HG03097 (cell line): ENCODE measurements at regions not wholly inside any gene's neighbourhood (a gene's known extent, or its start where the extent isn't known, plus 50 kb on each side); places are given as distances from the start of the nearest gene placed in this dataset.
"Not testable (repeated sequence)": the region's sequence is repeated elsewhere in the genome, so short reads cannot be mapped to it uniquely, and the experiment has no call there.

ENCODE experiments used
- ATAC-seq: cut with Tn5 transposase; IDR thresholded peaks from one replicate; pipeline ENCODE4 v1.9.1; 2021; ENCODE audit not compliant: unreplicated experiment, low FRiP score

- ATAC-seq: no peak
Observed at GRCh38 chr7:136266457-136266856, 289.3 kb upstream of the MTPN start.

DNA sequence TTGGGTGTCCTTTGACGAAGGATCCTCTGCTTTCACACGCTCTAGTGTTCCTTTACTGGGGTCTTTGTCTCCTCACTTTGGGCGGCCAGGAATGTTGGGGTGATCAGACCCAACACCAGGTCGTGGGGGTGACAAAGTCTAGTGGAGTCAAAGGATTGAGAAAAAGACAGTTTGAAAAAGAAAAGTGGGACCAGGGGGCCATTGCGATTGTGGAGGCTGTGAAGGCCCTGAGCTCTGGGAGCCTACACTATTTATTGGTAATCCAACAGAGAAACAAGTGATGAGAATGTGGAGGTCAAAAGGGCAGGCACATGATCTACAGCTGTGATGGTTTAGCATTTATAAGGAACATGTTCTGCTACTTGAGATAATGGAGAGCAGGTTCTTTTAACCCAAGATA is 287.1 kb upstream of the MTPN start:
- ATAC-seq: not testable (repeated sequence)

DNA sequence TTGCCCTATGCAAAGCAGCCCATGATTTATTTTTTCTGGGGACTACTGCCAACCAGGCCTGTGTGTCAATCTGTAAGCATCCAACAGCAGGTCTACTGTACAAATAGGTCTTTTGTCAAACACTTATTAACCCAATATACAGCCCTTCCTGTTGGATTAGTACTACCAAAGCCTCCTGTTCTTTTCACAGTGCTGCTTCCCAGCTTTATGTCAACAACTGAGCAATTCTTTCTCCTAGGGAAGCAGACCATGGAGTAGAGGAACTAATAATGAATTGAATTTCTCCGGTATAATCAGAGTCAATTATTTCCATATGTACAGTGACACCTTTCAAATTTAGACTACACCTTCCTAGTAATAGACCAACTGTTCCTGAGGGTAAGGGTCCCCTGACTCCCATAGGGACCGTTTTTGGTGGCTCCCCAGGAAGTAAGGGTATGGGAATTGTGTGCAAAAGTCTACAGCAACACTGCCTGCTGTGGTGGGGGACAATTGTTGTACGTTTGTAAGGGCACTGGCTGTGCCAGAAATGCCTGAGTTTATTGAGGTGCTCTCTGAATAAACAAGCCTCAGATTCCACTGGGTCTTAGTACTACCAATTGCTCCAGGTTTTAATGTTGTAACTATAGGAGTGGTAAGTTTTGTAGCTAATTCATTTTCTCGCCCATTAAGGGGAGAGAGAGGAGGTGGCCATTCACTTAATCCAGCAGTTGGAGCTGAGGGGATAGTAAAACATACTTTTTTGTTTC is 286.1 kb upstream of the MTPN start:
- ATAC-seq: not testable (repeated sequence)

DNA sequence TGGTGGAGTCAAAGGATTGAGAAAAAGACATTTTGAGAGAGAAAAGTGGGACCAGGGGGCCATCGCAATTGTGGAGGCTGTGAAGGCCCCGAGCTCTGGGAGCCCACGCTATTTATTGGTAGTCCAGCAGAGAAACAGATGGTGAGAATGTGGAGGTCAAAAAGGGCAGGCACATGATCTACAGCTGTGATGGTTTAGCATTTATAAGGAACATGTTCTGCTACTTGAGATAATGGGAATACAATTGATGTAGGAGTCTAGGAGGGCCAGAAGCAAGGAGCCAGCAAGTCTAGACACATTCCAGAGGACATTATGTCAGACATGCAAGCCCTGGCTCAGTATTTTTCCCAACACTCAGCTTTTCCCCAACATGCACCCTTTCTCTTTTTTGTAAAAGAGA is 283.4 kb upstream of the MTPN start:
- ATAC-seq: not testable (repeated sequence)

DNA sequence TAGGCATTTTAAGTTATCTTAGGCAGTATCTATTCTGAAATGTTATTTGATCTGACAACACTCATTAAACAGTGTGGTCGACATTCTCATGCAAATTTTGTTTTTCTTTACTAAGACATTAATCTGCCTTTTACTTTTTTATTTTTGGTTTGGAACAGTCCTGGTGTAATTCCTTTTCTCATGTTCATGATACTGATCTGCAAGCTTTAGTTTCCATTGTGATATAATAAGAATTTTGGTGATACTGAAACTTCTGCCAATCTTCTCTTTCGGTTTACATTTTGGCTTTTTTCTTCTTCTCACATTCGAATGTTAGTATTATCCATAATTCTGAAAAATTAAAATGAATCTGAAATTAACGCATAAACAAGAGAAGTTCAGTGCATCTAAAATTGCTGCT is 281.9 kb upstream of the MTPN start:
- no peak for ATAC-seq

- no peak for ATAC-seq
Observed at GRCh38 chr7:136256491-136256890, 279.3 kb upstream of the MTPN start.

DNA sequence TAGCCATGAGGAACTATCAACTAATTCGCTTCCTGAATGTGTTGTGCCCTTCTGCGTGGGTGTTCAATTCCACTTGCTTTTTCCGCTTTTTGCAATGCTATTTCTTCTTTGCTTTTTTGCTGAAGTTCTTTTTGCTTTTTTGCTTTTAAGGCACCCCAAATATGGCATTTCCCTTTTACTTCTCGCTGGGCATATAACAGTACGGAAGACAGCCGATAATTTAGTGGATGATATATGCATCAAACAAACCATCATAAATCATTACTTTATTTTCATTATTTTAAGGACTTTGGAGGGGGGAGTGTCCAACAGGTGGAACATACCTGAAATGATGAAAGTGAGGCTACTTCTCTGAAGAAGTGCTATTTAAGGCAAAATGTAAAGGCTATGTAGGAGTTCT is 277.0 kb upstream of the MTPN start:
- no peak for ATAC-seq

GRCh38 chr7:136251826-136252225 is 274.7 kb upstream of the MTPN start:
- ATAC-seq: no peak

DNA sequence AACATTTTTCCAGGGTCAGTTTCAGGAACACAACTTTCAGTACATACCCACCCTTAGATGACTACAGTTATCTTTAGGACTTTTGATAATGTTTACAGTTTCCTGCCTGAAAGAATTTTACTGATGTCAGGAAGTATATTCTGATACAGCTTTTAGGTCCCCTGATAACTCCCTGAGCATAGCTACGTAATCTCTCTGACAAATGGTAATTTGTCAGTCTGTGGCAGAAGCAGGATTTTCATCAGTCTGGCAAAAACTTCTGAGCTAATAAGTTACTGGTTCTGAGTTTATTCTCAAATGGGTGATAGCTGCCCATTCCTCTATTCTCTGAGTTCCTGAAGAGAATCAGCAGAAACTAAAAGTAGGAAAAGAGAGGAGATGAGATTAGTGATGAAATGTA is 270.1 kb upstream of the MTPN start:
- no peak for ATAC-seq

- ATAC-seq: no peak
Observed at GRCh38 chr7:136245327-136246004, 268.3 kb upstream of the MTPN start.

DNA sequence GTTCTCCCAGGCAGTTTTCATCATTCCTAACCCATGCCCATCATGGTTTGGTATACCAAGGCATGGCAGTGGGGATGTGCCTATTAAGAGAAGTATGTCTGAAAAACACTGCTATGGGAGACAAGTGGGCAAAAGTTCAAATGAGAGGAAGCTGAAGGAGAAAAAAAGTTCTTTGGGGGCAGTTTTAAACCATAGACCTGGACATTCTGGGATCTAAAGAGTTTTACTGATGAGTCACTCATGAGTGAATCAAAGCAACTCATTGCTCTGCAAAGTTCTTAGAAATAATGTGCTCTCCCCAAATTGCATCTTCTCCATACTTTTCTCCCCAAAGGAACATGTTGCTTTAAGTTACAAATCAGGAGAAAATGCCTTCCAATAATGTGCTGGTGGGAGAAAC is 256.9 kb upstream of the MTPN start:
- ATAC-seq: no peak

GRCh38 chr7:136230210-136230609 is 253.1 kb upstream of the MTPN start:
- ATAC-seq: no peak

DNA sequence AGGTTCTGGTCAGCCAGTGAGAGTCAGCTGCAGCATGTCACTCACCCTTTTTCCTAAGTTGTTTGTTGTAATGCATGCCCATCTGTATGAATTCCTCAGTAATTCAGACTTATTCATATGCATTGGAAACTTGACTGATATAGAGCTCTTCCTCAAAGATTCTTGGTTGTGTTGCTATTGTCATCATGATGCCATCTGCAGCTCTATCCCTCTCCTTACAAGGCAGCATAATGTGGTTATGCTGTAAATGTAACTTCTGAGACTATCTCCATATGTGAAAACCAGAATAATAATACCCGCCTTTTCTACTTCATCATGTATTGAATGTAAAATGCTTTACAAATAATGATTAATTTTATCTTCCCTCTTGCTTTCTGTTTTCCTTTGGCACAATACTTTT is 252.6 kb upstream of the MTPN start:
- no peak for ATAC-seq

DNA sequence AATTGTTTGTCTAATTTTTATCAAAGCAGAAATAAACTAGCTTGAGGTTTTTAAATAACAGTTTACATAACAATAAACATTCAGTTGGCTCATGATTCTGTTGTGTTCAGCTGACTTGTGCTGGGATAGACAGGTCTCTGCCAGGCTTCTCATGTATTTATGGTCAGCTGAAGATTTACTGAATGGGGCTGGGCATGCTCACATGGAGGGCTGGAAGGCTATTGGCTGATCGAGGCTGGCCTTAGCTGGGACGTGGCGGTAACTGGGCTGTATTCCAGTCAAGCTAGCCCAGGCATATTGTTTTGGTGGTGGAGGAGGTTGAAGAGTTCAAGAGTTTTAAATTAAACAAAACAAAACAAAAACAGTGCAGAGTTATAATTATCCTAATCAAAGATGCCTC is 251.0 kb upstream of the MTPN start:
- ATAC-seq: no peak

DNA sequence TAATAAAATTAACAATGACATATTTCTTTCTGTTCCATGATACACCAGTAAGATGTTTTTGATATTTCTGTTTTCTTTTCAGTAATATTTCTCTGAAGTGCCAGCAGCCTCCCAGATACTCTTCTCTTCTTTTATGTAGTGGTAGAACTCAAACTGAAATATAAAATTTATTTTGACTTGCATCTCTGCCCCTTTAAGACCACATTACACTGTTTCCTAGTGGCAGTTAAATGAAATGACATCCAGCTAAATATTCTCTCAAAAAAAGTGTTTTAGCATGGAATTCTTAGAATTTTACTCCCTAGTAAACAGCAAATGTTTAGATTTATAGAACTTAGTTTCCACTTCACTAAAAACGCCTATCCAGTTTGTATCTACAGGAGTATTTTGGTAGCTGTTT is 237.2 kb upstream of the MTPN start:
- ATAC-seq: no peak

DNA sequence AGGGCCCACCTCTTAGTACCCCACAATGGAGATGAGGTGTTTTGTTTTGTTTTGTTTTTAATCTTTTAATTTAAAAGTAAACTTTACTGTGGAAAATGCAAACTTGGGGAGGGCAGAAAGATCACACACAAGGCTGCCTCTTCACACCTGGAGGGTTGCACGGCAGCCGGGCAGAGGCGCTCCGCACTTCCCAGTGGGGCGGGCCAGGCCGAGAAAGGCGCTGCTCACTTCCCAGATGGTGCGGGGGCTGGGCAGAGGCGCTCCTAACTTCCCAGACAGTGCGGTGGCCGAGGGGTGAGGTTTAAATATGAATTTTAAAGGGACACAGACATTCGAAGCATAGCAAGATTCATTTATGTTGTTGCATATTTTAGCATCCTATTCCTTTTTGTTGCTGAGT is 235.9 kb upstream of the MTPN start:
- no peak for ATAC-seq

- no peak for ATAC-seq
Observed at GRCh38 chr7:136210664-136211063, 233.5 kb upstream of the MTPN start.

- ATAC-seq: no peak
Observed at GRCh38 chr7:136210079-136210478, 232.9 kb upstream of the MTPN start.

GRCh38 chr7:136205956-136206355 is 228.8 kb upstream of the MTPN start:
- no peak for ATAC-seq

GRCh38 chr7:136198168-136198567 is 221.0 kb upstream of the MTPN start:
- ATAC-seq: no peak

- ATAC-seq: no peak
Observed at GRCh38 chr7:136194878-136195277, 217.7 kb upstream of the MTPN start.

- no peak for ATAC-seq
Observed at GRCh38 chr7:136193940-136194339, 216.8 kb upstream of the MTPN start.
